GM12874 (cell line): ENCODE measurements at regions not wholly inside any gene's neighbourhood (a gene's known extent, or its start where the extent isn't known, plus 50 kb on each side); places are given as distances from the start of the nearest gene placed in this dataset.

Experiments used
- CTCF ChIP-seq: IDR thresholded peaks from 2 replicates; pipeline ENCODE4 v1.5.1; 2011; ENCODE audit warnings: low read depth, mild to moderate bottlenecking, control low read depth, low read length, moderate library complexity; ENCODE audit not compliant: insufficient read depth

GRCh38 chr6:81842254-81842653 lies 89.8 kb upstream of the TENT5A start:
- no peak for TF ChIP-seq CTCF

GRCh38 chr6:81838724-81839426 lies 86.4 kb upstream of the TENT5A start:
- no peak for TF ChIP-seq CTCF

GRCh38 chr6:81838031-81838430 lies 85.5 kb upstream of the TENT5A start:
- no peak for TF ChIP-seq CTCF

GRCh38 chr6:81834141-81834681 lies 81.7 kb upstream of the TENT5A start:
- no peak for TF ChIP-seq CTCF

GRCh38 chr6:81832304-81832703 lies 79.8 kb upstream of the TENT5A start:
- TF ChIP-seq CTCF, result no peak

- no peak for TF ChIP-seq CTCF
Observed at GRCh38 chr6:81831274-81831673, 78.8 kb upstream of the TENT5A start.

- no peak for TF ChIP-seq CTCF
Observed at GRCh38 chr6:81826784-81827183, 74.3 kb upstream of the TENT5A start.
